ENCODE measurements at regions not wholly inside any gene's neighbourhood (a gene's known extent, or its start where the extent isn't known, plus 50 kb on each side); places are given as distances from the start of the nearest gene placed in this dataset.

DNA sequence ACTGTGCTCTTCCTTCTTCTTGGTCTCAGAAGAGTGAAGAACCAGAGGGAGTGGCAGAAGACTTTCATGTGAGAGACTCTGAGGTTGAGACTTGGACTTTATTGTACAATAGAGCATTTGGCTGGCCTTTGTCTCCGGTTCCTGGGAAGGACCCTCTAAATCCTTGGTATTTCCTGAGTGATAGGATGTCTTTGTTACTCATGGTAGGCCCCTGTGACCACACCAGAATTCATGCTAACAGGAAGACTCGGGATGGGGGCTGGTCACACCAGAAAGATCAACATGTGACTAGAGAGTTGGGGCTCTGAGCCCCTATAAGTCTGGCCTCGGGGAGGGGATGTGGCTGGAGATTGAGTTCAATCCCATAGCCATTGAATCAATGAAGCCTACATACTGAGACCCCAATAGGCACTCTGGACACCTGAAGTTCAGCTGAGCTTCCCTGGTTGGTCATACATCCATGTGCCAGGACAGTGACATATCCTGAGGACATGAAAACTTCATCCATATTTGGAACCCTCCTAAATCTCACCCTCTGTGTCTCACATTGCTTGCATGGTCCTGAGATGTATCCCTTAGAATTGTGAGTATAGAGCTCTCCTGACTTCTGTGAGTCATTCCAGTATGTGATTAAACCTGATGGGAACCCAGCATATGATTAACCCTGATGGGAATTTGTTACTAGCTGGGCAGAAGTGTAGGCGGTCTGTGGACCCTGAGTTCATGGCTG is 201.7 kb downstream of the GADD45G start:
- DNase-seq (ENCODE audit: low read depth) = peak; percentile 65

DNA sequence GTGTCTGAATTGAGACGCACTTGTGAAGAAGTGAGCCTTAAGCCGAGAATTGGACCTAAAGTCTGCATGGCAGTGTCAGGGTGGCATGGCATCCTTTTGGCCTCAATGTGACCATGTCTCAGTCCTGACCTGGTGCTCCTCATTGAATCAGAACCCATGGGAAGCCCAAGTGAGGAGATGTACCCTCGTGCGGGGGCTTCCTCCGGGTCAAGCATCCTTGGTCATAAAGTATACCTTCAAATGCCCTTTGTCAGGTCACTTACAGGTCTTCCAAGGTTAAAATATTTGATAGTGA is 202.2 kb downstream of the GADD45G start:
- DNase-seq (ENCODE audit: low read depth) = no peak

DNA sequence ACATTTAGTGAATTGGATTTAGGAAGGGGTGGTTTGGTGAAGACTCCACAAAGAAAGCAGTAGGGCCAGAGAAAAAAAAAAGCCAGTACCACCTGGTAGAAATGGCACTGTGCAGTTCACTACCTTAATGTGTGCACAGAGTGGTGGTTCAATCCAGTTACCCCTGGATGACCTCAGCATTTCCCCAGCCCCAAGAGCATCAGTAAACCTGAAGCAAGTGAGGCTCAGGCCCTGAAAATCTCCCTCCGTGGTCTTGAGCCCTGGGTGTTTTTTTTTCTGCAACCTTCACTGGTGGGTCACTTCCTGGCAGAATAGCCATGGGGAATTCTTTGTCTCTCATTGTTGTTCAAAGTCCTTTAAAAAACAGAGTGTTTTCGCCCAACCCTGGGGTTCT is 202.9 kb downstream of the GADD45G start:
- DNase-seq (ENCODE audit: low read depth) = no peak

DNA sequence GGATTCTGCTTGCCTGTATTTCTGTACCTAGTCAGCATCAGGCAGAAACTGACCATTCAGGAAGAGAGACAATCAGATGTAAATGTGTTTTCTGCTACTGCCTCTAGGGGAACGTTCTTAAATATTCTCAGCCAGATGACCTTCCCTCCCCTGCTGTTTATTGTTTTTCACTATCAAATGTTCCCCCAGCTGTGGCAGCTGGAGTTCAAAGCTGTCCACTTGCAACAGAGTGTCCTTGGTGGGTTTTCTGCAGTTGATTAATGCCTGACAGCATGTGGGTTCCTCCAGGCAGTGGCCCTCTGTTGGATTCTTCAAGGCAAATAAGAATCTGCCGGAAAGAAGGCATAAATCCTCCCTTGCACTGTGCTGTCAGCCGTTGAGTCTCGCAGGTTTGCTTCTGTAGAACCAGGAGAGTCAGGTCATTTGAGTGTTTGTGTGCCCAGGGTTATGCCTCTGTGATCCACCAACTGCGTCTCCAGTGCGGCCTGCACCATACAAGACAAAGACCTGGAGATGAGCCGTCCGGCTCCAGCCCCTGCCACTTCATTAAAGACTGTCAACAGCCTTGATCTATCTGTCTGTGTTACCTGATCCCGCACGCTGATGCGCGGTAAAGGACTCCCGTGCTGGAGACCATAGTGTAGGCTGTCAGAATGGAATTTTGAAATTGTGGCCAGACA is 203.4 kb downstream of the GADD45G start:
- no peak for DNase-seq (ENCODE audit: low read depth)

DNA sequence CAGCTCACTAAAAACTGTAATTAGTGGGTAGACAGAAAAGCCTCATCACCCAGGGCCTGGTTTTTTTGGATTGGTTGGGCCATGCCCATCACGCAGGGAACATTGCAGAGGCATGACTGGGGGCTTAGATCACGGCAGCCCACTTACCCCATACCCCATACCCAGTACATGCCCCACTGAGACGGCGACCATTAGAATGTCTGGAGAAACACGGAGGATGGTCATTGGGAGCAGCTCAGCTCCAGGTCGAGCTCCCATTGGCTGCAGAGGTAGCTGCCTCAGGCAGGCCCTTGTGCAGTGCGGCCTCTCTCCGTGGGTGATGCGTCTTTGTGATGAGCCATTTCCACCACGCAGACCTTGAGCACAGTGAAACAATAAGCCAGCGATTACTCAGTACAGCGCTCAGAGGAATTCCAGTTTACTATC is 204.0 kb downstream of the GADD45G start:
- peak; percentile 32 for DNase-seq (ENCODE audit: low read depth)

DNA sequence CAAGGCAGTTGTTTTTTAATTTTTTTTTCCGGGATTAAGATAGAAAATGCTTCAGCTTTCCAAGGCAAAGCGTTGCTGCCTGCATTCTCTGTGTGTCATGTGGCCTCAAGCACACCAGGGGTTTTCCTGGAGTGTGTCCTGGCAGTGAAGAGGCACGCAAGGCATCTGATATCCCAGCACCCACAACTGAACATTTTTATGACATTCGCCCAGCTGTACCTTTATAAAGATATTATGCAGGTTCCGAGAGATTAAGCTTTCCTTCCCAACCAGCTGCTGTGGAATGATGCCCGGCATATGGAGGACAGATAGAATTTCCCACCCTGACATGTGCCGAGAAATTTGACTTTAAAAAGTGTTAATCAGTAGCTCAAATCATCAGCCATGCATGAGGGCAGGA is 205.6 kb downstream of the GADD45G start:
- DNase-seq (ENCODE audit: low read depth) = no peak

DNA sequence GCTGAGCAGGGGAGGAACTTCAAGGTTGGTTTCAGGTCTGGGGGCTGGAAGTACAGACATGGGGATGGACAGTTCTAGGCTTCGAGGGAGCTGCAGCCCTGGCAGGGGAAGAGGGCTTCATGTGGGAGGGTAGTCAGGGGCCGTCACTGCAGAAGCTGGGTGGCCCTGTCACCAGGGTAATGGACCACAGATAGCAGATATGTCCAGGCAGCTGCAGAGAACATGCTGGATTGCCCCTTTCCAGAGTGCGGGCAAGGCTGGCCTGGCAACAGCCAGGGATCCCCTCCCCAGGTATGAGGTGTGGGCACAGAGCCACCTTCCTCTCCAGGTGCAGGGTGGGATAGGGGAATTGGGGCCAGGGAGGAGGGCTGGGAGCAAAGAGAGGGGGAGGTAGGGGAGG is 206.5 kb downstream of the GADD45G start:
- DNase-seq (ENCODE audit: low read depth) = no peak

DNA sequence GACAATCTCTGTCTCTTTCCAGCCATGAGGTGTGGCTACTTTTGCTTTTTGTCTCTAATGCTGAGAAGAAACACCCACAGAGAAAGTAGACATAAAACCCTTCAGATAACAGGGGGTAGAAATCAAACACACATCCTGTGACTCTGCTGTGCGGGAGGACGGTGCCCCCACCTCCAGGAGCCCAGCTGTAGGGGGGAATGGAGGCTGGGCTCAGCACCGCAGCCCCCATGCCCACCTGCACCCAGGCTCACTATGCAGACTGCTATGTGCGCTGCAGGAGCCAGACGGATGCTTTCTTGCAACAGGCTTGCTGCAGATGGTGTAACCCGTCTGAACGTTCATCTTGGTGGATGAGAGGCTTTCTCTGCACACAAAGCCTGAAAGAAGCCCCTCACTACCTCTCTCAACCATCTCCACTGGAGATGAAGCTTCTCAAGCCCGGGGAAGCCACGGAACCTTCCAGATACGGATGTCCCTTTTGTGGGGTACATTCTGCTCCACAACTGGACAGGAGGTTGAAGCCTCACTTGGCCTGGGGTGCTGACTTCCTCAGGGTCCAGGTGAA is 207.2 kb downstream of the GADD45G start:
- no peak for DNase-seq (ENCODE audit: low read depth)

DNA sequence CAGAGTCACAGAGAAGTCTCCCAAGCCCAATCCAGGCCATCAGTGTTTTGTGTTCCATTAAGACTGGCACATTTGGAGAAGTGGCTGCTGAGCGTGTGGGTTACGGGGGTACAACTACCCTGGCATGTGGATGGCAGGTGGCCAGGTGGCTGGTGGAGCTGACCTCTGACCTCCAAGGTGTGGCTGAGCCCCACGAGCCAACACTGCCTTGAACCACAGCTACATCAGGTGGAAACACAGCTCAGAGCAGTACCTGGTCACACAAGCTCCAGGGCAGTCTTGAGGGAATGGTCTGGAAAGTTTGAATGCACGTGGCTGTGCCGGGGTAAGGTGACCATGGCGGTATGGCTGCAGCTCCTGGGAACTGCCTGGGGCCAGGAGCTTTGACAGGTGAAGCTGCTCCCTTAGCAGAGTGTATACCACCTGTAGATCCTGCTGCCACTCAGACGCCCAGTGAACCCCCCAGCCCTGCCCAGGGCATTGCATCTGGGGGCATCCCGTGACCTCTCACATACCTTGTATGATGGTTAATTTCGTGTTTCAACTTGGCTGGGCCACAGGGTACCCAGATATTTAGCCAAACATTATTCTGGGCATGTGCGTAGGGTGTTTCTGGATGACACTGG is 207.9 kb downstream of the GADD45G start:
- no peak for DNase-seq (ENCODE audit: low read depth)

DNA sequence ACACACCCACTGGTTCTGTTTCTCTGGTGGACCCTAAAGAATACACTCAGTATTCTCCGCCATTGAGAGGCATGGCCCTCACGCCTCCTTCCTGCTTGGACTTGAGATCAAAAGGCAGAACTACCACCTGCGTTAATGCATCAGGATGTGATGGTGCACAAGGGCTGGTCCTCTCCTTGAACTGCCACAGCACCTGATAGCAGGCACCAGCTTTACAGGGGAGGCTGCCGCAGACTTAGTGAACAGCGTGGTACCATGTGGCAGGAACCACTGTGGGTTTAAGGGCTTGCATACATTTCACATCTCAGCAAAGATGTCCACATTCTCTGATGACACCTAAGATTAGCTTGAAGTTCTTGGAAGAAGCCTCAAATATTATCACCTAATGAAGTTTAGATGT is 208.7 kb downstream of the GADD45G start:
- no peak for DNase-seq (ENCODE audit: low read depth)

DNA sequence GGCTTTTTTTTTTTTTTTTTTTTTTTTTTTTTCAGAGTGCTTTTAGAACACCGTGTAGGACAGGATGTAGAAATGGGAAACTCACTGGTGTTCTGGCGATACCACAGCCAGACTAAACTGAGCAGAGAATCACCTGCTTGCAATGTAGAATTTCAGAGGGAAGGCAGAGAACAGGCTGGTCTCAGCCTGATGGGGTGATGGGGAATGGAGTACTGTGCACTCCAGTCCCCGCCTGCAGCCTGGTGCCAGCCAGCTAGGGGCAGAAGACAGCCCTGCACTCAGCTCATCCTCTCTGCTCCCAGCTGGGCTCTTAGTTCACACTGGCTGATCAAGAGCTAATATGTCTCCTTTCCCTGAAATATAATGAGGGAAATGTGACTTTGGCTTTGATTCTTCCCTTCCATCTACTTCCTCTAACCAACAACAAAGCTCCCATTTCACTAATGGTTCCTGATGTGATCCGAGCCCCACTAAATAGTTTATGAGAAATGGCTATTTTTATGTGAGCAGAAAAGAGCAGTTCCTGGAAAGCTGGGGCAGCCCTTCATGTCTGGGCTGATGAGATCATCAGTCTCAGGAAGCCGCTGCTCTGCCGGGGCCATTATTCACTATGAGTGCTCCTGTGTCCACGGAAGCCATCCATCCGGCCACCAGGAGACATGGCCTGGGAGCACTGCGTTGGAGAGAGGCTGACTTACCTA is 209.7 kb downstream of the GADD45G start:
- DNase-seq (ENCODE audit: low read depth) = peak; percentile 57

DNA sequence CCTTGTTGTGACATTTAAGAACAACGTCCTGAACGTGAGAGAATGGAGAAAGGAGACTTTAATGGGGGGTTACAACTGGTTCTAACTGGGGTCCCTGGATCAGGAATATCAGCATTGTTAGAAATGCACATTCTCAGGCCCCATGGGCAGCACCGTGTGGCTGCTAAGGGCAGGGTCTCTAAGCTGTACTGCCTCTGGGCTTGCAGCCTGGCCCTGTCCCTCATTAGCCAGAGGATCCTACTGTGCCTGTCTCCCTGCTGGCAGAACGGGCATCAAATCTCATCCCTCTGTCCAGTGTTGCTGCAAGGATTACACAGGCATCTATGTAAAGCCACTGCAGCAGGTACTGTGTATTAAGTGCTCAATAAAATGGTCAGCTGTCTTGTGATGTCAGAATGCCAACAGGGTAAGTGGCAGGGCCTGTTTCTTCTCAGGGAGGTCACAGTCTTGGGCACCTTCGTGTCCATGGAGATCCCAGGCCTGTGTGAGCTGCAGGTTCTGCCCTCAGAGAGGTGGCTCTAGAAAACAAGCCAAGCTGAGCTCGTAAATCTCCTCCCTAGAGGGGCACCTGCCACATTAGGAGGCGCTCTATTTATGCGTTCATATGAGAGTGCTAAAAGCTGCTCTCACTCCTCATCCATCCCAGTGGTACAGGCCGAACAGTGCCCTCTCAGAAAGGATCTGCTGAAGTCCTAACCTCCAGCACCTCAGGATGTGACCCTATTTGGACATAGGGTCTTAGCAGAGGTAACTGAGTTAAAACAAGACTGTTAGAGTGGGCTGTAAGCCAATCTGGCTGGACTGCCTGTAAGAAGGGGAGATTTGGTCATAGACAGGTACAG is 210.5 kb downstream of the GADD45G start:
- DNase-seq (ENCODE audit: low read depth) = no peak

DNA sequence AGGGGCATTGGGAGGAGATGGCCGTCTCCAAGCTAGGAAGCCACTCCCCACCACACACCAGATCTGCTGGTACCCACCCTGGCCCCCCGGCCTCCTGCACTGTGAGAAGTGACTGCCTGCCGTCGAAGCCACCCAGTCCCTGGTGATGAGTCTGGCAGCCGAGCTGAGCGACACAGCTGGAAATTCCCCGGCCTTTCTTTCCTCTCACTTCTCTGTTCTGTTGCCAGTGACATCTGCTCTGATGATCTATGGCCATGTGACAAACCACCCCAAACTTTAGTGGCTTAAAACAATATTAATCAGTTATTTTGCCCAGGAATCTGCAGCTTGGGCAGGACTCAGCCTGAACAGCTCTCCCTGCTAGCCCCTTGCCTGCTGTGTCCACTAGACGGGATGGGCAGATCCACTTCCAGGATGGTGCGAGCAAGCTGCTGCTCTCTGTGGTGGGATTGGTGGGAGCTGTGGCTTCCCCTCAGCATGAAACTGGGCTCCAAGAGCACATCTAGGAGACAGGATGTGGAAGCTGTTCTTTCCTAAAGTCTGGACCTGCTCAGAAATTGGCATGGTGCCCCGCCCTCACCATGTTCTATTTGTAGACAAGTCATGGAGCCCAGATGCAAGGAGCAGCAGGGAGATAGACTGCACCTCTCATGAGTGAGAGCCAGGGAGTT is 211.2 kb downstream of the GADD45G start:
- no peak for DNase-seq (ENCODE audit: low read depth)

DNA sequence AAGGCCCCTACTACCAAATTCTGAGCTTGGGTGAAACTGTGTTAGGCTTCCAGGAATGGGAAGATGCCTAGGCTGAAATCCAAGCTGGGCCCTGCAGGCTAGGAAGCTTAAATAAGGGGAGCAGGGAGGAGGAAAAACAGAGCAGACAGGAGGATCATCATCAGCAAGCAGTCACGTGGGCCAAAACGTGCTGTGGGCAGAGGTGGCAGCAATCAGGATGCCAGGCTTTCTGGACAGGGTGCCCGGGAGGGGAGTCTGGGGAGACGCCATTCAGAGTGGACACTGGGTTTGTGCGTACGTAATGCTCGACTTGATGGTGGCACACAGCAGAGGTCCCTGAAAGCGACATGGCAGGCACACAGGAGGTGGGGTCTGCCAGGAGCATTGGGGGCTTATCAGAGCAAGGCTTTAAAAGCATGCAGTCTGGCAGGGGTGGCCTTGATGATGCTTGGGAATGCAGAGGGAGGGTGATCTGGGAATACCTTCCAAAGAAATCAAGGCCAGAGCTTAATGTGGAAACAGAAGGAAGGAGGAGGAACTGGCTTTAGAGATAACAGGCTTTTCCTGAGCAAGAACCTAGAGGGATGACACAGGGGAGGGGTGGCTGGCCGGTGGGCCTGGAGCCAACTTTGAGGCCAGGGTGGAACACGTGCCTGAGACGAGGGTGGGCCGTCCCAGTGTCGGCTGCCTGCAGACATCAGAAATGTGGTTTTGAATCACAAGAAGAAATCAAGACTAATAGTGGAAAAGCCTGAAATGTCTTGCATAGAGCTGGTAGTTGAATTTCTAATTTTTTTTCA is 212.5 kb downstream of the GADD45G start:
- no peak for DNase-seq (ENCODE audit: low read depth)

DNA sequence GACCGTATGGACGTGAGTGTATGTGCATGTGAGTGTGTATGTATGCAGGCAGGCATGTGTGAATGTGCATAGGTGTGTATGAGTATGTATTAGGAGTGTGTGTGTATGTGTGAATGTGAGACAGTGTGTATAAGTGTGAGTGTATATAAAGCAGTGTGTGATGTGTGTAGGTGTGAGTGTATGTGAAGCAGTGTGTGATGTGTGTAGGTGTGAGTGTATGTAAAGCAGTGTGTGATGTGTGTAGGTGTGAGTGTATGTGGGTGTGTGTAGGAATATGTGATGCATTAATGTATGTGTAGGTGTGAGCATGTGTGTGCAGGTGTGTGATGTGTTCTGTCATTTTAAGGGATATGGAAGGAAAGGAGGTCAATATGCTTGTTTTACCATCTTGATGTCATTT is 215.5 kb downstream of the GADD45G start:
- DNase-seq (ENCODE audit: low read depth) = no peak

DNA sequence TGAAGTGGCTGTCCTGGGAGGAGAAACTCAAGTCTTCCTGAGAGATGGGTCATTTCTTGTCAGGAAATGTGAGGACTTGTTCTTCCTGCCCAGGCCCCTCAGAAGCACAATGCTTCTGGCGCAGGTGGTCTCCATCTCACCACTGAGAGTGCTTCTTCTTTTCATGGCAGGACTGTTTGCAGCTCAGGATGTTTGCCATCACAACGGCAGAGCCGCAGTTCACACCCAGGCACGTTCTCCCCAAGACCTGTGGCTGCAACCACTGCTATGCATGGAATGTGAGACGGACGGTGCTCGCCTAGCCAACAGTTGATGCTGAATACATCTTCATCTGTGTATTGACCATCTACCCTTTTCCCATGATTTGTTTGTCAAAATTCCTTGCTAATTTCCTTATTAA is 216.3 kb downstream of the GADD45G start:
- peak; percentile 35 for DNase-seq (ENCODE audit: low read depth)

DNA sequence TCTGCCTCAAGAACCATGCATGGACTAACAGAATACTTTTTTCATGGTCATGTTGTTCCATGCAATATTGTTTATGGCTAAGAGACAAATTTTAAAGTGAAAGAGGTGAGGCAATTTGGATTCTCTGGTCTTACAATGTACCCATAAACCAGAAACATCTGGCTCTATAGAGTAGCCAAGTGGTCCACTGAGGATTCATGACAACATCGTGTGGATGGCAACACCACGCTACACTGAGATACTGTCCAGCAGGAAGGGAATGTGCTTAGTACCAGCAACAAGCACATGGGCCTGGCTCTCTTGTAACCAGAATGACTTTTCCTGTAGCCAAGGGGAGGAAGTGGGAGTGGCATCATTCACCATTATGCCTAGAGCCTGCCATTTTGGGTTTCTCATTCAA is 218.2 kb downstream of the GADD45G start:
- no peak for DNase-seq (ENCODE audit: low read depth)

DNA sequence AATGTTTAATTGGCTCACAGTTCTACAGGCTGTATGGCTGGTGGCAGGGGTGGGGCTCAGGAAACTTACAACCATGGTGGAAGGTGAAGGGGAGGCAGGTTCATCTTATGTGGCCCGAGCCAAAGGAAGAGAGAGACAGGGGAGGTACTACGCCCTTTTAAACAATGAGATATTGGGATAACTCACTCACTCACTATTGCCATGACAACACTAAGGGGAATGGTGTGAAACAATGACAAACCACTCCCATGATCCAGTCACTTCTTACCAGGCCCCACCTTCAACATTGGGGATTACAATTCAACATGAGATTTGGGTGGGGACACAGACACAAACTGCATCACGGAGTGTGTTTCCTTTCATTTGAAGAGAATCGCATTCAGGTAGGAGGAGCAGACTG is 220.9 kb downstream of the GADD45G start:
- no peak for DNase-seq (ENCODE audit: low read depth)

DNA sequence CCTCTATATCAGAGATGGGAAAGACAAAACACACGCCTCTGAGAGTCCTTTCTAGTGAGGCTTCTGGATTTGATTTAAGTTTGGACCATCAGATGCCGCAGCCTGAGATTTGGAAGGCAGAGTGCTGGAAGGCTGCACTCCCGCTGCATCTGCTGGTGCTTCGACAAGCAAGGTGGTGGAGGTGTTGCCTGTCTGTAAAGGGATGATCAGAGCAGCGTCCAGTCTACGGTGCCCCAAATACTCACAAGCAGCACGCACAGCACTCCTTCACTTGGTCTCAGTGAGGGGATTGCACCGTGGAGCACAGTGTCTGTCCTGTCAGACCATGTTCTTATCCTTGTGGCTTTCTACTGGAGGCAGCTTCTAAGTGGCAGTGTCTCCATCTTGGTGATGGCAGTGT is 221.4 kb downstream of the GADD45G start:
- no peak for DNase-seq (ENCODE audit: low read depth)

DNA sequence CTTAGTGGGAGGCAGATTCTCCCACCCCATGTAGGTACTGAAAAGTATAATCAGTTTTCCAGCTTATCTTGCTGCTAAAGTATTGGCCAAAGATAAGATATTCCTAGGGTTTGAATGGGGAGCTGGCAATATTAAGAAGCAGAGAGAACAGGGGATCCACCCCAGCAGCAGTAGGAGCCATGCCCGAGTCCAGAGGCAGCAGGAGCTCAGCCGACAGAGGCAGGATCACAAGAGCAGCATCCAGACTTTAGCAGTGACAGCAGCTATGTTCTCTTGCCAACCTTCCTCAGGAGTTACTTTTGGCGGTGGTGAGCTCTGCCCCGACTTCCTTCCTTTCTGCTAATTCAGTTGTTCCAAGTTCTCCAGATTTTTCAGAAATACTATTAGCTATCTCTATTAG is 224.5 kb downstream of the GADD45G start:
- DNase-seq (ENCODE audit: low read depth) = no peak

Measured in HT1080 (cell line).